PFSK-1 (cell line): ENCODE measurements at regions not wholly inside any gene's neighbourhood (a gene's known extent, or its start where the extent isn't known, plus 50 kb on each side); places are given as distances from the start of the nearest gene placed in this dataset.

ENCODE experiments used
- FOXP2 ChIP-seq: optimal IDR thresholded peaks from 2 replicates; pipeline ENCODE3; 2011; ENCODE audit warnings: borderline replicate concordance, control low read depth, inconsistent platforms; ENCODE audit not compliant: insufficient read depth; ENCODE audit errors: extremely low read length, extremely low read depth
- POLR2AphosphoS5 ChIP-seq: IDR thresholded peaks from 2 replicates; pipeline ENCODE4 v1.6.1; 2012; ENCODE audit warnings: low read depth, mild to moderate bottlenecking, control low read depth, low read length, moderate library complexity
- REST ChIP-seq, 2 experiments: IDR thresholded peaks; 2 replicates each; pipeline versions ENCODE4 v1.6.1 to v1.8.0; 2011 to 2012; ENCODE audit warnings: low read depth in 2 of 2, low read length in 2 of 2, control low read depth in 1 of 2, inconsistent platforms in 1 of 2, mild to moderate bottlenecking in 1 of 2, moderate library complexity in 1 of 2; ENCODE audit not compliant: insufficient read depth in 1 of 2
- SIN3A ChIP-seq: IDR thresholded peaks from 2 replicates; pipeline ENCODE4 v1.6.1; 2012; ENCODE audit warnings: mild to moderate bottlenecking, low read length, moderate library complexity, borderline replicate concordance; ENCODE audit not compliant: insufficient read depth
- TAF1 ChIP-seq: IDR thresholded peaks from 2 replicates; pipeline ENCODE4 v1.6.1; 2012; ENCODE audit warnings: low read length, control low read depth, borderline replicate concordance; ENCODE audit not compliant: insufficient read depth

GRCh38 chr5:73299665-73300336 lies 126.8 kb downstream of the TMEM174 start:
- no peak for TF ChIP-seq SIN3A
- no peak for TF ChIP-seq TAF1
- TF ChIP-seq POLR2AphosphoS5 = no peak
- no peak for TF ChIP-seq FOXP2
- no peak for TF ChIP-seq REST (IDR thresholded peaks at IDR 0.05; ENCODE audit: insufficient read depth in 1 of 2, low read depth in 2 of 2, low read length in 2 of 2)

GRCh38 chr5:73298772-73299630 lies 126.0 kb downstream of the TMEM174 start:
- TF ChIP-seq POLR2AphosphoS5 (no peak), TAF1 (no peak), REST (IDR thresholded peaks at IDR 0.05; ENCODE audit: insufficient read depth in 1 of 2, low read depth in 2 of 2, low read length in 2 of 2) (no peak), SIN3A (no peak), FOXP2 (no peak)

- no peak for TF ChIP-seq FOXP2
- no peak for TF ChIP-seq REST (IDR thresholded peaks at IDR 0.05; ENCODE audit: insufficient read depth in 1 of 2, low read depth in 2 of 2, low read length in 2 of 2)
- TF ChIP-seq POLR2AphosphoS5 = no peak
- no peak for TF ChIP-seq TAF1
- TF ChIP-seq SIN3A = no peak
Observed at GRCh38 chr5:73298251-73298771, 125.3 kb downstream of the TMEM174 start.

GRCh38 chr5:73297430-73297829 lies 124.4 kb downstream of the TMEM174 start:
- no peak for TF ChIP-seq TAF1
- no peak for TF ChIP-seq FOXP2
- TF ChIP-seq POLR2AphosphoS5 = no peak
- TF ChIP-seq REST (IDR thresholded peaks at IDR 0.05; ENCODE audit: insufficient read depth in 1 of 2, low read depth in 2 of 2, low read length in 2 of 2) = no peak
